DMS114 treated with DMSO at 0.1 percent for 48 hours (cell line): ENCODE measurements at regions not wholly inside any gene's neighbourhood (a gene's known extent, or its start where the extent isn't known, plus 50 kb on each side); places are given as distances from the start of the nearest gene placed in this dataset.
"Not testable (repeated sequence)": the region's sequence is repeated elsewhere in the genome, so short reads cannot be mapped to it uniquely, and the experiment has no call there.

ENCODE experiments used
- DNase-seq: peaks from one replicate; lab custom pipeline; 2025; ENCODE audit not compliant: unreplicated experiment; lab: John Stamatoyannopoulos, UW

DNA sequence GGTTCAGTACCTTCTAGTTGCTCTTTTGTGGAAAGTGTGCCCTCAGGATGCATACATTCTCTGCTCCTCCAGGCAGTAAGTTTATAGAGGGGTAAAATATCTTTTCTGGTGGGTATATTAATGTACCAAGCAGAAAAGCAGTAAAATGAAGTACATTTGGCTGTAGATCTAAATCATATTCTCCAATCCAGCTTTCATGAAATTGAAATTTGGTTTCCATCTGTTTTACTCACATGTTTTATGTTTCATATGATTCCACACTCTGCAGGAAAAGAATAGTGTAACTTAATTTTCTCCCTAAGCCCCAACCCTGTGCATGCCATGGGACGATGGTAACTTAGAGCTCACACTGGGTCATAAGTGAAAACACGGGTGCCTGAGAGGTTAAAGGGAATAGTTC is 172.3 kb downstream of the AKAIN1 start:
- DNase-seq, result no peak

- DNase-seq, result no peak
Measured at GRCh38 chr18:5021558-5021957, 175.5 kb downstream of the AKAIN1 start.

GRCh38 chr18:5015213-5015612 is 181.8 kb downstream of the AKAIN1 start:
- DNase-seq, result no peak

DNA sequence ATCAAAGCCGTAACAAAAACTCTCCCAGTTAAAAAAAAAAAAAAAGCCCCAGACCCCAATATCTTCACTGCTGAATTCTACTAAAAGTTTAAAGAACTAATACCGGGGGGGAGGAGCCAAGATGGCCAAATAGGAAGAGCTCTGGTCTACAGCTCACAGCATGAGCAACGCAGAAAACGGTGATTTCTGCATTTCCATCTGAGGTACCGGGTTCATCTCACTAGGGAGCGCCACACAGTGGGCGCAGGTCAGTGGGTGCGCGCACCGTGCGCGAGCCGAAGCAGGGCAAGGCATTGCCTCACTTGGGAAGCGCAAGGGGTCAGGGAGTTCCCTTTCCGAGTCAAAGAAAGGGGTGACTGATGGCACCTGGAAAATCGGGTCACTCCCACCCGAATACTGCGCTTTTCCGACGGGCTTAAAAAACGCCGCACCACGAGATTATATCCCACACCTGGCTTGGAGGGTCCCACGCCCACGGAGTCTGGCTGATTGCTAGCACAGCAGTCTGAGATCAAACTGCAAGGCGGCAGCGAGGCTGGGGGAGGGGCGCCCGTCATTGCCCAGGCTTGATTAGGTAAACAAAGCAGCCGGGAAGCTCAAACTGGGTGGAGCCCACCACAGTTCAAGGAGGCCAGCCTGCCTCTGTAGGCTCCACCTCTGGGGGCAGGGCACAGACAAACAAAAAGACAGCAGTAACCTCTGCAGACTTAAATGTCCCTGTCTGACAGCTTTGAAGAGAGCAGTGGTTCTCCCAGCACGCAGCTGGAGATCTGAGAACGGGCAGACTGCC is 192.8 kb downstream of the AKAIN1 start:
- not testable (repeated sequence) for DNase-seq

GRCh38 chr18:4994710-4995109 is 202.3 kb downstream of the AKAIN1 start:
- no peak for DNase-seq

- DNase-seq, result no peak
Measured at GRCh38 chr18:4987452-4988405, 209.3 kb downstream of the AKAIN1 start.

GRCh38 chr18:4986677-4987076 is 210.4 kb downstream of the AKAIN1 start:
- no peak for DNase-seq

DNA sequence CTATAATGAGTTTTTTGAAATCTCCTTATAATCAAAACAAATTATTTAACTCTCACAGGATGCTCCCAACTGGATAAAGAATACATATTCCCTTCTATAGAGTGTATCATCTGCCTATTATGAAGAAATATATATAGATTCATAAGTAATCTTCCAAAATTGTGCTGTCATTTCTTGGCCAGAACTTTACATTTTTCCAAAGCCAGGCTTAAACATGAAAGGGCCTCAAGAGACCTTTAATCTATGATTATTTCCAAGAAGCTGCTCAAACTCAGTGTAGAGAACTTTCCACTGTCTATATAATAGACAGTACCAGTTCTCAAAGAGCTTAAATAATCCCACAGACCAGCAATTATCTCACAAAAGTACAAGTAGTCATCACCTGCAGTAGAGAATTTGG is 211.0 kb downstream of the AKAIN1 start:
- no peak for DNase-seq

- DNase-seq, result no peak
Measured at GRCh38 chr18:4961121-4961909, 235.7 kb downstream of the AKAIN1 start.

DNA sequence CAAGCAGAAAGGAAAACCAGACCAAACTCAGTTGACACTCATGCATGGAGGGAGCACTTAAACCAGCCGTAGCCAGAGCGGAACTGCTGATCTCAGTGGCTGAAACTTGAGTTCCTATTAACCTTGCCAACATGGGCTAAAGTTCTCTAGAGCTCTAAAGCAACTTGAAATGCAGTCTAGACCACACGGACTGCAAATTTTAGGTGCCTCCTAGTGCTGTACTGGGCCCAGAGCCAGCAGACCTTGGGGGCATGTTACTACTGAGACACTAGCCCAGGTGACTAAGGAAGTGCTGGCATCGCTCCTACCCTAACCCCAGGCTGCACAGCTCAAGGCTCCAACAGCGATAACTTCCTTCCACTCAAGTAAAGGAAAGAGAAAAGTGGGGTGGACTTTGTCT is 236.5 kb downstream of the AKAIN1 start:
- no peak for DNase-seq

DNA sequence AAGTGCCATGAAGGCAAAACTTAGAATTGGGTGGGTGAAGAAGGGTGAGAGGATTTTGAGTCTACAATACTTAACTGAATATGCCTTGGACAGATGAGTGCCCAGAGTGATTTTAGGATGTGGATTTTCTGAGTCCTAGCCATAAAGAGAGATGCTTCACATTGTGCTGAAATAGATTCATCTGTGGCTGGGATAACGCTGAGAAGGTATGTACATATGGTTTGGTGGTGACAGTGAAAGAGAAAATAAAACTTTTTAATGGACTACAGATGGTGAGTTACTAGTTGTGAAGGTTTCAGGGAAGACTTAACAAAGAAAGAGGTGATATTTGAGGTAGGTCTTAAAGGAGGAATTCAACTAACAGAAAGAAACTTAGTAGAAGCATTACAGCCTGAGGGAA is 265.8 kb downstream of the AKAIN1 start:
- no peak for DNase-seq

- DNase-seq, result no peak
Measured at GRCh38 chr18:4921548-4921947, 275.5 kb downstream of the AKAIN1 start.

DNA sequence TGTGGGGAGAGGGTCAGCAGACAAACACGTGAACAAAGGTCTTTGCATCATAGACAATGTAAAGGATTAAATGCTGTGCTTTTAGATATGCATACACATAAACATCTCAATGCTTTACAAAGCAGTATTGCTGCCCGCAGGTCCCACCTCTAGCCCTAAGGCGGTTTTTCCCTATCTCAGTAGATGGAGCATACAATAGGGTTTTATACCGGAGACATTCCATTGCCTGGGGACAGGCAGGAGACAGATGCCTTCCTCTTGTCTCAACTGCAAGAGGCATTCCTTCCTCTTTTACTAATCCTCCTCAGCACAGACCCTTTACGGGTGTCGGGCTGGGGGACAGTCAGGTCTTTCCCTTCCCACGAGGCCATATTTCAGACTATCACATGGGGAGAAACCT is 279.5 kb downstream of the AKAIN1 start:
- not testable (repeated sequence) for DNase-seq

- no peak for DNase-seq
Measured at GRCh38 chr18:4908328-4908727, 288.7 kb downstream of the AKAIN1 start.

DNA sequence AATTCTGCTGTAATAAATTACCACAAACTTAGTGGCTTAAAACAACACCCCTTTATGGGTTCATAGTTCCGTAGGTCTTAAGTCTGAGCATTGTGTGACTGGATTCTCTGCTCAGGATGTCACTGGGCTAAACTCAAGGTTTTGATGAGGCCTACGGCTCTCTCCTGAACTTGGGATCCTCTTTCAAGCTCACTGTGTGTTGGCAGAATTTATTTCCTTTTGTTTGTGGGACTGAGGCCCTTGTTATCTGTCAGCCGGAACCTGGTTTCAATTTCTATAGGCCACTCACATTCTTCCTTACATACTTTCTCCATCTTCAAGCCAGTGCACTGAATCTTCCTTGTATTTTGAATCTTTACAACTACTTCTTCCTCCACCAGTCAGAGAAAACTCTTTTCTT is 290.2 kb downstream of the AKAIN1 start:
- DNase-seq, result no peak

DNA sequence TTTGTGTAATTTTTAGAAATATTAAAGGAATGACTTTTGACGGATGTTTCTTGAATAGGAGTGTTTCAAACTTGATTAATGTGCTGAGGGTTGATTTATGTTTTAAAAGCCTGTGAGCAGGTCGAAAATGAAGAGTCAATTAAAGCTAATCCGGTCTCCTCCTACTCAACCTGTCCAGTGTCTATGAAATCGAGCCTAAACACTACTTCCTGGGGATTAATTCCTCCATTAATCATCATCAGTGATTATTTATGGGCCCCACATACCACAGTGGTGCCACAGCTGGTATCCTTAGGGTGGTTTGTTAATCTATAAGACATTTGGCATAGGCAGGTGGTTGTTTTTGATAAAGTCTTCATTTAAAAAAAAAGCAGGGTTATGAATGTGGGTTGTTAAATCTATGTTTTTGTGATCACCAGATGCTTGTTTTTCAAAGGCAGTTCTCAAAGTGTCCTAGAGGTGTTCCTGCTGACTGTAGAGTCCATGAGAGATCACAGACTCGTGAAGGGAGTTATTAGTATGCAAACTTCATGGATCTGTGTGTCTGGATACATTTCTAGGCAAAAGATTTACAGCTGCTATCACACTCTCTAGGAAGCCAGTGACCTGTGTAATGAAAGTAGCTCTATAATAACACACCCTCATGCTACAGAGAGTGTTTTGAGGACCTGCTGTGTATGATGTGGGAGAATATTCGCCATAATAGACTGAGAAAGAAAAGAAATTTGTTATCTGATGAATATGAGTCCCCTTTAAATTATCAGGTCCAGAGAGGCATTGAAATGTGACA is 308.6 kb downstream of the AKAIN1 start:
- DNase-seq, result no peak

DNA sequence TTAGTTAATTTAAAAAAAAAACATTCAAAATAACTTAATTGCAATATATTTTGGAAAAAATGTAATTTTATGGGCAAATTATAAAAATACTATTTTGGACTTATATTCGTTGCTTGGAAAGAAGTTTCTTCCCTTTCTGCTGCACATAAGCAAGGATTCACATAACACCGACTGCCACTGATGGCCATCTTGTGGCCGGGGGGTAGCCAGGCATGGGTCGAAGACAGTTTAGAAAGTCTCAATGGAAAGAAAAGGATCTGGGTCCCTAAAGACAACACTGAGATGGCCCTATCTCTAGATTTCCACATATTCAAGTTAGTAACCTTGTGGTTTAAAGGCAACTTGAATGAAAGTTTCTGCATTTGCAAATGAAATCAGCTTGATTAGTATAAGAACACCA is 318.6 kb downstream of the AKAIN1 start:
- DNase-seq, result no peak

DNA sequence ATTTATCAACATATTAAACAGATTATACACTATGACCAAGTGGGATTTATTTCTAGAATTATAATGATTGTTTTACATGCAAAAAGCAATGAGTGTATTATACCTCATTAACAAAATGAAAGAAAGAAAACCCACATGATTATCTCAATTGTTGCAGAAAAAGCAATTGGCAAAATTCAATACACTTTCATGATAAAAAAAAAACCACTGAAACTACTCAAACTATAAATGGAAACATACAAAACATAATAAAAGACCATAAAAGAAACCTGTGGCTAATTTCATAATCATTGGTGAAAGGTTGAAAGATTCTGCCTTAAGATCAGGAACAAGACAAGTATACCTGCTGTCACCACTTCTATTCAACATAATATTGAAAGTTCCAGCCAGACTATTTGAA is 325.9 kb downstream of the AKAIN1 start:
- no peak for DNase-seq

DNA sequence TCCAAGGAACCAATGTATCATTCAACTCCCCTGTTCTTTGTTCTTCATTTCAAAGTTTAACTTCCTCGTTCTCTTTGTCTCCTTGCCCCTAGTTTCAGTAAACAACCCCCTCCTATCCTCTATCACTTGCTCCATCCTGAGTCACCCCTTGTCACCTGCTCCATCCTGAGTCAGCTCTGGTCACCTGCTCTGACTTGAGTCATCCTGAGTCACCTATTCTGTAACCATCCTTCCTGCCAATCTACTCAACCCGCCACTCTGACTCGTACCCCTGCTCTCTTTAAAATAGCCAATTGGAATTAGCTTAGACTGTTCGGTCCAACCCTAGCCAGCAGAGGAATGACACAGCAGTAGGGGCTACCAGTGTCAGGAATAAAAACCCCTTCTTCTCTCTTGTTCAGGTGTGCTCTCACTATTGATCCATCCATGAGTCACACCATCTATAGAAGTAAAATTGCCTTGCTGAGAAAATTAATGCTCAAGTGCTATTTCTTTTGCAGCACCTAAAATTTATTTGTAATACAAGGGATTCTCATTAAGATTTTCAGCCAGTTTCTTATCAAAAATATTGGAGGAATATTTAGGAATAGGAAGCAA is 326.8 kb downstream of the AKAIN1 start:
- DNase-seq, result no peak

DNA sequence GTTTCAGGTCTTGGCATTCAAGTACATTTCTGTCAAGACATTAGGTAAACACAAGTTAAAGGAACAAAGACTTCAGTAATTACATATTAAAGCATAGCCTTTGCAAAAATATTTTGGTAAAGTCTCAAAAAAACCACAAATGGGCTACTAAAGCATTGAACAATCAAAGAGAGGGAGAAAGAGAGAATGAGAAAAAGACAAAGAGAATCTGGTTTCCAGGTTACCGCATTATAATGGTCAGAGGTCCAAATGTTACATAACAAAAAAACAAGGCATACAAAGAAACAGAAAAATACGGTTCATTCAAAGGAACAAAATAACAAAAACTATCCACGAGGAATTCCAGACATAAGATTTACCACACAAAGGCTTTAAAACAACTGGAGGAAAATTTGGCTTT is 327.9 kb downstream of the AKAIN1 start:
- DNase-seq, result no peak
